Heart left ventricle (tissue), 13 donors: ENCODE measurements at regions not wholly inside any gene's neighbourhood (a gene's known extent, or its start where the extent isn't known, plus 50 kb on each side); places are given as distances from the start of the nearest gene placed in this dataset.

Source experiments
- POLR2A ChIP-seq, 2 donors: fragments of 450-650 bp; IDR thresholded peaks; one replicate each; pipeline ENCODE4 v1.6.1; 2017; ENCODE audit warnings: antibody characterized with exemption in 2 of 2, mild to moderate bottlenecking in 2 of 2, moderate library complexity in 2 of 2
- TF ChIP-seq, protein P1 (sequence below), 12 donors: fragments of 200-600 bp; sonication (generic) in 4 of 12; IDR thresholded peaks; one replicate each; pipeline versions ENCODE4 v1.5.0 to v1.8.0; 2018 to 2022; ENCODE audit warnings: antibody characterized with exemption in 12 of 12, mild to moderate bottlenecking in 5 of 12
- donor health status: ischemic (EF 13 %, LVEDD 7.1; RV severe dilation, severe dysfunction).
- donor health status: DM: no; HTN: yes; CAD: no.
- donor health status: DM: no; HTN: no; CAD: no.
- donor health status: ischemic (EF 25% LVEDD 6.9; RV normal size, moderate dysfunction).
- donor health status: ischemic (EF 25% LVEDD 5.7; RV mildly dilated, moderate dysfunction).
- donor health status: ischemic (EF 35%, LVEDD 5.7; RV mildly dilated, moderate dysfunction).
- donor health status: nonischemic (EF 11% LVEDD 7.7; RV severe dilation, severe dysfunction).
- donor health status: DM: yes; HTN: yes; CAD: no.
- donor health status: PGD.
- donor health status: ischemic (EF 29% LVEDD 5.4; RV normal size, mild dysfunction).
- donor health status: nonischemic (EF 23%, LVEDD 6.1; RV moderate dilation, normal function).

DNA sequence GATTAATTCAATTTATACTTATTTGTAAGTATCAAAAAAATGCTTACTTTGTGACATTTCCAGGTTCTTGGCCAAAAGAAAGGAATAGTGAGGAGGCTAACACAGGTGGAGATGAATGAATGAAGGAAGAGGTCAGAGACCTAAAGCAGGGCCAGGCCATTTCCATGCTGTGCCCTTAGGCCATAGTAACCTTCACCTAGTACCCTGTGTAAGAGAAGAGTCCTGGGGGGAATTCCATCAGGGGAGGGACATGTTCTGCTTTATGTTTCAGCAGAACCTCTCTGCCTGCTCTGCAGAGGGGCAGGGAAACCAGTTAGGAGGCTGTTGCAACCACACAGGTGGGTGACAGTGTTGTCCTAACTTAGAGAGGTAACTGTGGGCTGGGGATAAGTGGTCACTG is 204.2 kb upstream of the CDH20 start:
- TF ChIP-seq, protein P1, sequence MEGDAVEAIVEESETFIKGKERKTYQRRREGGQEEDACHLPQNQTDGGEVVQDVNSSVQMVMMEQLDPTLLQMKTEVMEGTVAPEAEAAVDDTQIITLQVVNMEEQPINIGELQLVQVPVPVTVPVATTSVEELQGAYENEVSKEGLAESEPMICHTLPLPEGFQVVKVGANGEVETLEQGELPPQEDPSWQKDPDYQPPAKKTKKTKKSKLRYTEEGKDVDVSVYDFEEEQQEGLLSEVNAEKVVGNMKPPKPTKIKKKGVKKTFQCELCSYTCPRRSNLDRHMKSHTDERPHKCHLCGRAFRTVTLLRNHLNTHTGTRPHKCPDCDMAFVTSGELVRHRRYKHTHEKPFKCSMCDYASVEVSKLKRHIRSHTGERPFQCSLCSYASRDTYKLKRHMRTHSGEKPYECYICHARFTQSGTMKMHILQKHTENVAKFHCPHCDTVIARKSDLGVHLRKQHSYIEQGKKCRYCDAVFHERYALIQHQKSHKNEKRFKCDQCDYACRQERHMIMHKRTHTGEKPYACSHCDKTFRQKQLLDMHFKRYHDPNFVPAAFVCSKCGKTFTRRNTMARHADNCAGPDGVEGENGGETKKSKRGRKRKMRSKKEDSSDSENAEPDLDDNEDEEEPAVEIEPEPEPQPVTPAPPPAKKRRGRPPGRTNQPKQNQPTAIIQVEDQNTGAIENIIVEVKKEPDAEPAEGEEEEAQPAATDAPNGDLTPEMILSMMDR (IDR thresholded peaks at IDR 0.05) = no peak
- no peak for TF ChIP-seq POLR2A (IDR thresholded peaks at IDR 0.05)
